DOHH2 (cell line): ENCODE measurements at regions not wholly inside any gene's neighbourhood (a gene's known extent, or its start where the extent isn't known, plus 50 kb on each side); places are given as distances from the start of the nearest gene placed in this dataset.

Experiments used
- H3F3A ChIP-seq: fragments of 200-600 bp; sonication (generic), shearing (Covaris generic); 2 replicates; pipeline ENCODE4 v1.6.0; 2016; ENCODE audit warnings: antibody characterized with exemption, mild to moderate bottlenecking; ENCODE audit not compliant: control insufficient read depth, insufficient read depth
- H3K27ac ChIP-seq: fragments of 200-600 bp; sonication (generic); 2 replicates; pipeline ENCODE4 v1.5.1; 2014; ENCODE audit warnings: low read depth, mild to moderate bottlenecking, low read length, moderate library complexity
- H3K27me3 ChIP-seq: fragments of 200-600 bp; sonication (generic); 2 replicates; pipeline ENCODE4 v1.6.1; 2014; ENCODE audit warnings: mild to moderate bottlenecking, low read length, mixed read lengths; ENCODE audit not compliant: control insufficient read depth
- H3K36me3 ChIP-seq: fragments of 200-600 bp; sonication (generic); 2 replicates; pipeline ENCODE4 v1.6.1; 2014; ENCODE audit warnings: mild to moderate bottlenecking, low read length, moderate library complexity, mixed read lengths; ENCODE audit not compliant: control insufficient read depth
- H3K4me1 ChIP-seq: fragments of 200-600 bp; sonication (generic); 2 replicates; pipeline ENCODE4 v1.6.1; 2014; ENCODE audit warnings: mild to moderate bottlenecking, low read length, mixed read lengths; ENCODE audit not compliant: control insufficient read depth
- H3K4me2 ChIP-seq: fragments of 200-600 bp; sonication (generic); 2 replicates; pipeline ENCODE4 v1.6.0; 2014; ENCODE audit warnings: mild to moderate bottlenecking, low read length, moderate library complexity
- H3K4me3 ChIP-seq: fragments of 200-600 bp; sonication (generic); 2 replicates; pipeline ENCODE4 v1.5.1; 2014; ENCODE audit warnings: mild to moderate bottlenecking, low read length, mixed read lengths
- H3K79me2 ChIP-seq: fragments of 200-600 bp; sonication (generic); 2 replicates; pipeline ENCODE4 v1.6.1; 2014; ENCODE audit warnings: mild to moderate bottlenecking, low read length, mixed read lengths; ENCODE audit not compliant: control insufficient read depth
- H3K9me2 ChIP-seq: fragments of 200-600 bp; sonication (generic); replicated peaks from 2 replicates; pipeline ENCODE4 v1.6.1; 2014; ENCODE audit warnings: mild to moderate bottlenecking, low read length, mixed read lengths; ENCODE audit not compliant: control insufficient read depth
- H3K9me3 ChIP-seq: fragments of 200-600 bp; sonication (generic); 2 replicates; pipeline ENCODE4 v1.6.1; 2014; ENCODE audit warnings: antibody characterized with exemption, low read length, mixed read lengths; ENCODE audit not compliant: control insufficient read depth, insufficient read depth
- H4K20me1 ChIP-seq: fragments of 200-600 bp; sonication (generic); 2 replicates; pipeline ENCODE4 v1.6.0; 2014; ENCODE audit warnings: low read depth, mild to moderate bottlenecking, antibody characterized with exemption, low read length, moderate library complexity; ENCODE audit not compliant: control insufficient read depth, insufficient read depth
- CTCF ChIP-seq: fragments of 200-600 bp; sonication (generic); IDR thresholded peaks from one replicate; pipeline ENCODE4 v1.5.1; 2014; ENCODE audit warnings: antibody characterized with exemption, mild to moderate bottlenecking, low read depth, low read length; ENCODE audit not compliant: poor library complexity, severe bottlenecking
- EZH2phosphoT487 ChIP-seq: fragments of 200-600 bp; sonication (generic); IDR thresholded peaks from 2 replicates; pipeline ENCODE4 v1.6.1; 2017; ENCODE audit warnings: borderline replicate concordance, mild to moderate bottlenecking, antibody characterized with exemption, low read length, moderate library complexity, mixed read lengths

- no peaks in the 10 kb centered on the region for H3K36me3 ChIP-seq
- H3K9me3 ChIP-seq, result no peaks in the 10 kb centered on the region
- H4K20me1 ChIP-seq, result no peaks in the 10 kb centered on the region
- H3F3A ChIP-seq, result peaks cover 8% of the 10 kb centered on the region; the same call in 1 of the 2 replicates
- H3K9me2 ChIP-seq, result no peaks in the 10 kb centered on the region
- peak overlapping the region; percentile 99 for H3K4me2 ChIP-seq
- peaks cover 20% of the 10 kb centered on the region for H3K4me1 ChIP-seq
- H3K79me2 ChIP-seq, result no peaks in the 10 kb centered on the region
- peak overlapping the region; percentile 79 for H3K4me3 ChIP-seq
- TF ChIP-seq CTCF (no peak), EZH2phosphoT487 (no peak)
- peaks cover 27% of the 10 kb centered on the region for H3K27me3 ChIP-seq
- H3K27ac ChIP-seq, result no peak overlapping the region
Observed at GRCh38 chr12:25384893-25385248, 134.1 kb upstream of the KRAS start.

- Histone ChIP-seq H3K4me1 (peaks cover 20% of the 10 kb centered on the region), H3K79me2 (no peaks in the 10 kb centered on the region), H3K9me2 (no peaks in the 10 kb centered on the region), H3K27ac (no peak overlapping the region), H4K20me1 (no peaks in the 10 kb centered on the region), H3F3A (peaks cover 8% of the 10 kb centered on the region; the same call in 1 of the 2 replicates), H3K36me3 (no peaks in the 10 kb centered on the region), H3K4me3 (no peak overlapping the region), H3K9me3 (no peaks in the 10 kb centered on the region), H3K27me3 (peaks cover 28% of the 10 kb centered on the region), H3K4me2 (no peak overlapping the region; the same call in 1 of the 2 replicates)
- no peak for TF ChIP-seq EZH2phosphoT487
- TF ChIP-seq CTCF, result no peak
Observed at GRCh38 chr12:25384038-25384892, 133.5 kb upstream of the KRAS start.

GRCh38 chr12:25382311-25383106 lies 131.8 kb upstream of the KRAS start:
- Histone ChIP-seq H3K4me2 (no peak overlapping the region), H3K79me2 (no peaks in the 10 kb centered on the region), H4K20me1 (no peaks in the 10 kb centered on the region), H3K27ac (no peak overlapping the region), H3K4me1 (peaks cover 20% of the 10 kb centered on the region), H3K9me2 (no peaks in the 10 kb centered on the region), H3K27me3 (peaks cover 34% of the 10 kb centered on the region), H3K9me3 (no peaks in the 10 kb centered on the region), H3K36me3 (no peaks in the 10 kb centered on the region), H3F3A (peaks cover 8% of the 10 kb centered on the region; the same call in 1 of the 2 replicates), H3K4me3 (no peak overlapping the region)
- TF ChIP-seq EZH2phosphoT487 (no peak), CTCF (no peak)
